SK-N-SH (cell line): ENCODE measurements at regions not wholly inside any gene's neighbourhood (a gene's known extent, or its start where the extent isn't known, plus 50 kb on each side); places are given as distances from the start of the nearest gene placed in this dataset.

Experiments used
- CTCF ChIA-PET: fragments of 300-600, 350-600 bp; formaldehyde crosslinking; extraction: SDS; loops from one replicate; lab custom pipeline; 2021; lab: Yijun Ruan, JAX
- POLR2A ChIA-PET: fragments of 350-600 bp; sonication (Branson Sonifier 250); formaldehyde crosslinking; extraction: SDS; loops from one replicate; lab custom pipeline; 2020; ENCODE audit warnings: antibody characterized with exemption, inconsistent platforms; lab: Yijun Ruan, JAX
- DNase-seq: peaks from one replicate; pipeline ENCODE4 v3.0.0; 2012
- H2AFZ ChIP-seq: fragments of 200-600 bp; sonication (generic); 2 replicates; pipeline ENCODE4 v1.8.1; 2016; ENCODE audit warnings: antibody characterized with exemption, mild to moderate bottlenecking, low read depth
- H3F3A ChIP-seq: fragments of 200-600 bp; sonication (generic); replicated peaks from 2 replicates; pipeline ENCODE3; 2016; ENCODE audit warnings: antibody characterized with exemption, mild to moderate bottlenecking; ENCODE audit not compliant: insufficient read depth
- H3K27ac ChIP-seq, 2 experiments: fragments of 200-500 bp in 1 of 2; fragments of 200-600 bp in 1 of 2; sonication (Bioruptor generic) in 1 of 2; sonication (generic), shearing (Covaris generic) in 1 of 2; 2 replicates each; pipeline versions ENCODE4 v1.5.1 to v1.6.1; 2014 to 2016; ENCODE audit warnings: low read depth in 2 of 2, inconsistent platforms in 1 of 2, low read length in 1 of 2, mild to moderate bottlenecking in 1 of 2, mixed read lengths in 1 of 2
- H3K27me3 ChIP-seq: fragments of 200-600 bp; sonication (generic), shearing (Covaris generic); 2 replicates; pipeline ENCODE4 v1.6.1; 2016; ENCODE audit warnings: mixed run types; ENCODE audit not compliant: insufficient read depth
- H3K36me3 ChIP-seq, 2 experiments: fragments of 200-500 bp in 1 of 2; fragments of 200-600 bp in 1 of 2; sonication (Bioruptor generic) in 1 of 2; sonication (generic) in 1 of 2; replicated peaks in 1 of 2; 2 replicates each; pipeline versions ENCODE3 to v1.5.1; 2014 to 2016; ENCODE audit warnings: low read length in 1 of 2, mild to moderate bottlenecking in 1 of 2; ENCODE audit not compliant: insufficient read depth in 2 of 2, control insufficient read depth in 1 of 2
- H3K4me1 ChIP-seq, 2 experiments: fragments of 200-500 bp in 1 of 2; fragments of 200-600 bp in 1 of 2; sonication (Bioruptor generic) in 1 of 2; sonication (generic), shearing (Covaris generic) in 1 of 2; 2 replicates each; pipeline versions ENCODE4 v1.5.1 to v1.6.1; 2014 to 2016; ENCODE audit warnings: low read depth in 1 of 2, low read length in 1 of 2, mixed run types in 1 of 2; ENCODE audit not compliant: insufficient read depth in 2 of 2, control insufficient read depth in 1 of 2
- H3K4me2 ChIP-seq: fragments of 200-600 bp; sonication (generic), shearing (Covaris generic); 2 replicates; pipeline ENCODE4 v1.6.1; 2017; ENCODE audit warnings: mixed run types
- H3K4me3 ChIP-seq, 2 experiments: fragments of 200-500 bp in 1 of 2; fragments of 200-600 bp in 1 of 2; sonication (Bioruptor generic) in 1 of 2; sonication (generic), shearing (Covaris generic) in 1 of 2; 2 replicates each; pipeline versions ENCODE4 v1.5.1 to v1.8.1; 2014 to 2016; ENCODE audit warnings: low read depth in 2 of 2, inconsistent platforms in 1 of 2, low read length in 1 of 2, mild to moderate bottlenecking in 1 of 2, mixed read lengths in 1 of 2, moderate library complexity in 1 of 2
- H3K79me2 ChIP-seq: fragments of 200-600 bp; sonication (generic); 2 replicates; pipeline ENCODE4 v1.8.1; 2017; ENCODE audit warnings: mild to moderate bottlenecking; ENCODE audit not compliant: insufficient read depth
- H3K9ac ChIP-seq: fragments of 200-600 bp; sonication (generic); 2 replicates; pipeline ENCODE4 v1.6.1; 2017; ENCODE audit warnings: mixed run types
- H3K9me2 ChIP-seq: fragments of 200-600 bp; sonication (generic); 2 replicates; pipeline ENCODE4 v1.6.1; 2017; ENCODE audit warnings: mixed run types
- H3K9me3 ChIP-seq: fragments of 200-600 bp; sonication (generic); 2 replicates; pipeline ENCODE4 v1.6.1; 2017; ENCODE audit warnings: mixed run types, mild to moderate bottlenecking, moderate library complexity
- H4K20me1 ChIP-seq: fragments of 200-600 bp; sonication (generic); 2 replicates; pipeline ENCODE4 v1.6.1; 2017; ENCODE audit warnings: mild to moderate bottlenecking, mixed run types; ENCODE audit not compliant: insufficient read depth
- CHD2 ChIP-seq: fragments of 150-350 bp; IDR thresholded peaks from 2 replicates; pipeline ENCODE4 v1.6.1; 2018; ENCODE audit warnings: low read length; ENCODE audit not compliant: partially characterized antibody
- EP300 ChIP-seq, 2 experiments: IDR thresholded peaks; 2 replicates each; pipeline versions ENCODE4 v1.4.0 to v1.6.1; 2012; ENCODE audit warnings: borderline replicate concordance in 1 of 2, low read depth in 1 of 2, low read length in 1 of 2
- FOSL2 ChIP-seq: IDR thresholded peaks from 2 replicates; pipeline ENCODE4 v1.4.0; 2012; ENCODE audit warnings: low read depth, mild to moderate bottlenecking, moderate library complexity, borderline replicate concordance
- FOXJ3 ChIP-seq: sonication (generic); formaldehyde crosslinking; IDR thresholded peaks from 2 replicates; pipeline ENCODE4 v1.5.1; 2020; ENCODE audit warnings: mild to moderate bottlenecking, missing genetic modification reagents
- FOXM1 ChIP-seq: IDR thresholded peaks from 2 replicates; pipeline ENCODE4 v1.4.0; 2012; ENCODE audit warnings: low read depth, mild to moderate bottlenecking
- GABPA ChIP-seq: IDR thresholded peaks from 2 replicates; pipeline ENCODE4 v1.4.0; 2012; ENCODE audit warnings: low read depth, mild to moderate bottlenecking
- JUND ChIP-seq: IDR thresholded peaks from 2 replicates; pipeline ENCODE4 v1.4.0; 2012
- MEF2A ChIP-seq: IDR thresholded peaks from 2 replicates; pipeline ENCODE4 v1.4.0; 2012; ENCODE audit warnings: low read depth, borderline replicate concordance
- MXI1 ChIP-seq: IDR thresholded peaks from 2 replicates; pipeline ENCODE4 v1.6.1; 2012; ENCODE audit warnings: mild to moderate bottlenecking, low read depth, low read length, improper control_type of control experiment
- NFIC ChIP-seq: IDR thresholded peaks from 2 replicates; pipeline ENCODE4 v1.4.0; 2012; ENCODE audit warnings: borderline replicate concordance
- RAD21 ChIP-seq: IDR thresholded peaks from 2 replicates; pipeline ENCODE4 v1.6.1; 2012; ENCODE audit warnings: mild to moderate bottlenecking, low read length
- RFX5 ChIP-seq: IDR thresholded peaks from 2 replicates; pipeline ENCODE4 v1.6.1; 2012; ENCODE audit warnings: mild to moderate bottlenecking, improper control_type of control experiment, low read length
- SIN3A ChIP-seq: IDR thresholded peaks from 2 replicates; pipeline ENCODE4 v1.6.1; 2012; ENCODE audit warnings: low read depth, mild to moderate bottlenecking, low read length, moderate library complexity, borderline replicate concordance
- SMC3 ChIP-seq: IDR thresholded peaks from 2 replicates; pipeline ENCODE4 v1.6.1; 2012; ENCODE audit warnings: low read depth, low read length, improper control_type of control experiment
- TCF12 ChIP-seq: IDR thresholded peaks from 2 replicates; pipeline ENCODE4 v1.4.0; 2012
- TEAD4 ChIP-seq: IDR thresholded peaks from 2 replicates; pipeline ENCODE4 v1.4.0; 2012; ENCODE audit warnings: mild to moderate bottlenecking, borderline replicate concordance; ENCODE audit not compliant: insufficient read depth
- WGBS: methylation state at CpG from one replicate; pipeline ENCODE4 v1.1.6; 2017; ENCODE audit warnings: low lambda C conversion rate; 5-methylcytosine and 5-hydroxymethylcytosine counted together
- TF ChIP-seq, protein P1 (sequence below): IDR thresholded peaks from 2 replicates; pipeline ENCODE4 v1.4.0; 2012; ENCODE audit warnings: low read depth, borderline replicate concordance
- TF ChIP-seq, protein P2 (sequence below): fragments of 150-350 bp; IDR thresholded peaks from 2 replicates; pipeline ENCODE4 v1.6.1; 2016; ENCODE audit warnings: mild to moderate bottlenecking, low read depth, low read length
- TF ChIP-seq, protein P3 (sequence below): IDR thresholded peaks from 2 replicates; pipeline ENCODE4 v1.4.0; 2012; ENCODE audit warnings: low read depth, borderline replicate concordance
- TF ChIP-seq, protein P4 (sequence below): IDR thresholded peaks from 2 replicates; pipeline ENCODE4 v1.6.1; 2012; ENCODE audit warnings: mild to moderate bottlenecking, low read depth, low read length, moderate library complexity

DNA sequence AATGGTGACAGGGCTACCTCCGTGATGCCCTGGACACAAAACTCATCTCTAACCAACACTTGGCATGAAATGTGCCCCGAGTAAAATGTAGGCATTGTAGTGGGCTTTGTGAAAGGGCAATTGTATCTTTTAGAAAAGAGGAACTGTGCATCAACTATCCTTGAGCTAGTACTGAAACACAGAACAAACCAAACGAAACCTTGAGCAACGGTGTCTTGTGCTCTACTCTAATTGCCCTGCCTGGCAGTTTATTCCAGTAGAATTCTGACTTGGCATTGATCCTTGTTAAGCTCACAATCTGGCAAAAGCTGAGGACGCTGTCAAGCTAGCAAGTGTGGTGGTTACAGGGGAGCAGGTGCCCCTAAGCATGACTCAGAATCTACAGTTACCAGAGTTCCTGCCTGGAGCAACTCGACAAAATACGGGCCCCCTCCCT lies 707.1 kb upstream of the SPRY2 start (continued):
- TF ChIP-seq, protein P1, sequence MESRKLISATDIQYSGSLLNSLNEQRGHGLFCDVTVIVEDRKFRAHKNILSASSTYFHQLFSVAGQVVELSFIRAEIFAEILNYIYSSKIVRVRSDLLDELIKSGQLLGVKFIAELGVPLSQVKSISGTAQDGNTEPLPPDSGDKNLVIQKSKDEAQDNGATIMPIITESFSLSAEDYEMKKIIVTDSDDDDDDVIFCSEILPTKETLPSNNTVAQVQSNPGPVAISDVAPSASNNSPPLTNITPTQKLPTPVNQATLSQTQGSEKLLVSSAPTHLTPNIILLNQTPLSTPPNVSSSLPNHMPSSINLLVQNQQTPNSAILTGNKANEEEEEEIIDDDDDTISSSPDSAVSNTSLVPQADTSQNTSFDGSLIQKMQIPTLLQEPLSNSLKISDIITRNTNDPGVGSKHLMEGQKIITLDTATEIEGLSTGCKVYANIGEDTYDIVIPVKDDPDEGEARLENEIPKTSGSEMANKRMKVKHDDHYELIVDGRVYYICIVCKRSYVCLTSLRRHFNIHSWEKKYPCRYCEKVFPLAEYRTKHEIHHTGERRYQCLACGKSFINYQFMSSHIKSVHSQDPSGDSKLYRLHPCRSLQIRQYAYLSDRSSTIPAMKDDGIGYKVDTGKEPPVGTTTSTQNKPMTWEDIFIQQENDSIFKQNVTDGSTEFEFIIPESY: no peak
- TF ChIP-seq CHD2: no peak

DNA sequence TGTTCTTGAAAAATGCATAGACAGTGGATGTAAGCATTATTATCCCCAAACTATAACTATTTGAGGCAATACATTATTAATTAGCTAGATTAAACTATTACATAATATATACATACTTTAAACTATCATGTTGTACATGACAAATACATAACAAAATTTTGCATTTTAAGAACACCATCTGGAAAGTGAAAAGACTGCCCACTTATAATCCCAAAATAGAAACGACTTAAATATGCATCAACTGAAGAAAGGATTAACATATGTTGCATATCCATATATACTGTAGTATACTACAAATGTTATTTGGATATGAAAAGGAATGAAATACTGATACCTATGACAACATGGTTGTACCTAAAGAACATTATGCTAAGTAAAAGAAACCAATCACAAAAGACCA lies 700.8 kb upstream of the SPRY2 start:
- H3K9ac ChIP-seq: no peak overlapping the region
- no peaks in the 10 kb centered on the region for H3K9me2 ChIP-seq
- H3K27ac ChIP-seq: no peak overlapping the region
- no peak overlapping the region for H3K4me2 ChIP-seq
- H4K20me1 ChIP-seq: no peaks in the 10 kb centered on the region
- CTCF ChIA-PET: no interaction called here
- TF ChIP-seq MXI1 (no peak), GABPA (no peak), EP300 (IDR thresholded peaks at IDR 0.05; ENCODE audit: borderline replicate concordance in 1 of 2, low read depth in 1 of 2, low read length in 1 of 2) (no peak), FOXJ3 (CRISPR knock-in tag) (no peak), FOSL2 (no peak), SMC3 (no peak), TCF12 (no peak), RAD21 (no peak), MEF2A (no peak), JUND (no peak), FOXM1 (no peak), NFIC (no peak), TEAD4 (no peak), CHD2 (no peak), RFX5 (no peak), SIN3A (no peak)
- TF ChIP-seq, protein P2, sequence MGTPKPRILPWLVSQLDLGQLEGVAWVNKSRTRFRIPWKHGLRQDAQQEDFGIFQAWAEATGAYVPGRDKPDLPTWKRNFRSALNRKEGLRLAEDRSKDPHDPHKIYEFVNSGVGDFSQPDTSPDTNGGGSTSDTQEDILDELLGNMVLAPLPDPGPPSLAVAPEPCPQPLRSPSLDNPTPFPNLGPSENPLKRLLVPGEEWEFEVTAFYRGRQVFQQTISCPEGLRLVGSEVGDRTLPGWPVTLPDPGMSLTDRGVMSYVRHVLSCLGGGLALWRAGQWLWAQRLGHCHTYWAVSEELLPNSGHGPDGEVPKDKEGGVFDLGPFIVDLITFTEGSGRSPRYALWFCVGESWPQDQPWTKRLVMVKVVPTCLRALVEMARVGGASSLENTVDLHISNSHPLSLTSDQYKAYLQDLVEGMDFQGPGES: no peak
- TF ChIP-seq, protein P3, sequence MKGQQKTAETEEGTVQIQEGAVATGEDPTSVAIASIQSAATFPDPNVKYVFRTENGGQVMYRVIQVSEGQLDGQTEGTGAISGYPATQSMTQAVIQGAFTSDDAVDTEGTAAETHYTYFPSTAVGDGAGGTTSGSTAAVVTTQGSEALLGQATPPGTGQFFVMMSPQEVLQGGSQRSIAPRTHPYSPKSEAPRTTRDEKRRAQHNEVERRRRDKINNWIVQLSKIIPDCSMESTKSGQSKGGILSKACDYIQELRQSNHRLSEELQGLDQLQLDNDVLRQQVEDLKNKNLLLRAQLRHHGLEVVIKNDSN: no peak
- TF ChIP-seq, protein P4, sequence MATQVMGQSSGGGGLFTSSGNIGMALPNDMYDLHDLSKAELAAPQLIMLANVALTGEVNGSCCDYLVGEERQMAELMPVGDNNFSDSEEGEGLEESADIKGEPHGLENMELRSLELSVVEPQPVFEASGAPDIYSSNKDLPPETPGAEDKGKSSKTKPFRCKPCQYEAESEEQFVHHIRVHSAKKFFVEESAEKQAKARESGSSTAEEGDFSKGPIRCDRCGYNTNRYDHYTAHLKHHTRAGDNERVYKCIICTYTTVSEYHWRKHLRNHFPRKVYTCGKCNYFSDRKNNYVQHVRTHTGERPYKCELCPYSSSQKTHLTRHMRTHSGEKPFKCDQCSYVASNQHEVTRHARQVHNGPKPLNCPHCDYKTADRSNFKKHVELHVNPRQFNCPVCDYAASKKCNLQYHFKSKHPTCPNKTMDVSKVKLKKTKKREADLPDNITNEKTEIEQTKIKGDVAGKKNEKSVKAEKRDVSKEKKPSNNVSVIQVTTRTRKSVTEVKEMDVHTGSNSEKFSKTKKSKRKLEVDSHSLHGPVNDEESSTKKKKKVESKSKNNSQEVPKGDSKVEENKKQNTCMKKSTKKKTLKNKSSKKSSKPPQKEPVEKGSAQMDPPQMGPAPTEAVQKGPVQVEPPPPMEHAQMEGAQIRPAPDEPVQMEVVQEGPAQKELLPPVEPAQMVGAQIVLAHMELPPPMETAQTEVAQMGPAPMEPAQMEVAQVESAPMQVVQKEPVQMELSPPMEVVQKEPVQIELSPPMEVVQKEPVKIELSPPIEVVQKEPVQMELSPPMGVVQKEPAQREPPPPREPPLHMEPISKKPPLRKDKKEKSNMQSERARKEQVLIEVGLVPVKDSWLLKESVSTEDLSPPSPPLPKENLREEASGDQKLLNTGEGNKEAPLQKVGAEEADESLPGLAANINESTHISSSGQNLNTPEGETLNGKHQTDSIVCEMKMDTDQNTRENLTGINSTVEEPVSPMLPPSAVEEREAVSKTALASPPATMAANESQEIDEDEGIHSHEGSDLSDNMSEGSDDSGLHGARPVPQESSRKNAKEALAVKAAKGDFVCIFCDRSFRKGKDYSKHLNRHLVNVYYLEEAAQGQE: no peak
- TF ChIP-seq, all 33 proteins: peak for 0
- WGBS: 2% methylated on average over 1 of the region's 1 CpG
- no peaks in the 10 kb centered on the region for H3F3A ChIP-seq
- no peak for DNase-seq
- POLR2A ChIA-PET: no interaction called here
- H2AFZ ChIP-seq: no peak overlapping the region
- no peak overlapping the region for H3K4me3 ChIP-seq
- H3K4me1 ChIP-seq: no peaks in the 10 kb centered on the region
- H3K36me3 ChIP-seq: no peaks in the 10 kb centered on the region
- H3K27me3 ChIP-seq: no peaks in the 10 kb centered on the region
- 0 out of 2 replicates have a peak, but pooled peaks cover 8% of the 10 kb centered on the region for H3K9me3 ChIP-seq
- no peaks in the 10 kb centered on the region for H3K79me2 ChIP-seq
